GM10248 (cell line): ENCODE measurements at regions not wholly inside any gene's neighbourhood (a gene's known extent, or its start where the extent isn't known, plus 50 kb on each side); places are given as distances from the start of the nearest gene placed in this dataset.

Experiments
- CTCF ChIA-PET: fragments of 300-600 bp; sonication (Branson Sonifier 250); formaldehyde crosslinking; extraction: SDS; loops from one replicate; lab custom pipeline; 2021; ENCODE audit warnings: antibody characterized with exemption; lab: Yijun Ruan, JAX
- POLR2A ChIA-PET: fragments of 350-650 bp; sonication (Branson Sonifier 250); formaldehyde crosslinking; extraction: SDS; loops from one replicate; lab custom pipeline; 2020; ENCODE audit warnings: antibody characterized with exemption; lab: Yijun Ruan, JAX
- DNase-seq: peaks from one replicate; pipeline ENCODE4 v3.0.0; 2012; ENCODE audit errors: extremely low spot score
- CTCF ChIP-seq: IDR thresholded peaks from 2 replicates; pipeline ENCODE4 v1.5.1; 2012; ENCODE audit warnings: mild to moderate bottlenecking, low read depth; ENCODE audit errors: extremely low read depth, missing control alignments, control extremely low read depth

GRCh38 chr4:180164799-180165198 lies 2078.4 kb upstream of the TENM3 start:
- POLR2A ChIA-PET, result no interaction called here
- TF ChIP-seq CTCF, result no peak
- CTCF ChIA-PET, result no interaction called here
- no peak for DNase-seq

- ChIA-PET POLR2A (no interaction called here), CTCF (no interaction called here)
- no peak for DNase-seq
- TF ChIP-seq CTCF, result no peak
Measured at GRCh38 chr4:180169394-180169793, 2073.8 kb upstream of the TENM3 start.

- POLR2A ChIA-PET, result no interaction called here
- DNase-seq, result no peak
- TF ChIP-seq CTCF, result no peak
- CTCF ChIA-PET, result interaction anchor here (1.1 kb wide), 1 partner anchor 21 kb away, joined by 3 read pairs; no protein-coding TSS in a partner anchor
Measured at GRCh38 chr4:180169966-180170365, 2073.2 kb upstream of the TENM3 start.

- CTCF ChIA-PET, result no interaction called here
- POLR2A ChIA-PET, result no interaction called here
- TF ChIP-seq CTCF, result no peak
- DNase-seq, result no peak
Measured at GRCh38 chr4:180179146-180179545, 2064.1 kb upstream of the TENM3 start.

GRCh38 chr4:180189666-180190065 lies 2053.5 kb upstream of the TENM3 start:
- no peak for TF ChIP-seq CTCF
- DNase-seq, result no peak
- ChIA-PET CTCF (interaction anchor here (2.9 kb wide), 1 partner anchor 12 kb away, joined by 12 read pairs; no protein-coding TSS in a partner anchor), POLR2A (no interaction called here)

GRCh38 chr4:180190382-180190781 lies 2052.8 kb upstream of the TENM3 start:
- no peak for TF ChIP-seq CTCF
- CTCF ChIA-PET, result interaction anchor here (1.2 to 2.9 kb wide), 2 partner anchors 11 to 20 kb away, joined by 3 to 12 read pairs; no protein-coding TSS in a partner anchor
- DNase-seq, result no peak
- POLR2A ChIA-PET, result no interaction called here
